HepG2 (cell line): ENCODE measurements at regions not wholly inside any gene's neighbourhood (a gene's known extent, or its start where the extent isn't known, plus 50 kb on each side); places are given as distances from the start of the nearest gene placed in this dataset.

Experiments used
- ATAC-seq: fragments of 200-7000 bp; cut with Tn5 transposase; 3 replicates; pipeline ENCODE4 v1.9.1; 2020; ENCODE audit warnings: mild to moderate bottlenecking, moderate library complexity
- BruUV-seq: library from RNA; stranded (reverse); fragments of 400-500 nt; replicated peaks from 2 replicates; lab custom pipeline; 2021; lab: Mats Ljungman, UMichigan
- CTCF ChIA-PET: fragments of 300-600 bp; formaldehyde crosslinking; extraction: SDS; loops from one replicate; lab custom pipeline; 2021; ENCODE audit warnings: low total read pairs, inconsistent platforms, low intra/inter-chr PET ratio; lab: Yijun Ruan, JAX
- POLR2A ChIA-PET: fragments of 350-600 bp; sonication (Branson Sonifier 250); formaldehyde crosslinking; loops from one replicate; lab custom pipeline; 2020; ENCODE audit warnings: antibody characterized with exemption, inconsistent platforms; lab: Yijun Ruan, JAX
- DNase-seq: peaks from one replicate; pipeline ENCODE4 v3.0.0-alpha.2; 2015; ENCODE audit warnings: low spot score
- FAIRE-seq: peaks from 3 replicates; lab custom pipeline; 2011; peaks lifted over from hg19 to GRCh38; lab: Jason Lieb, UNC
- H2AFZ ChIP-seq: one replicate; pipeline ENCODE4 v1.6.1; 2011; ENCODE audit warnings: low read length, inconsistent platforms
- H3K27ac ChIP-seq: fragments of 300-600 bp; 3 replicates; pipeline ENCODE4 v1.8.0; 2011; ENCODE audit warnings: mixed run types, mild to moderate bottlenecking, mixed read lengths, low read length, inconsistent platforms; ENCODE audit not compliant: insufficient read depth; ENCODE audit errors: extremely low read length
- H3K27me3 ChIP-seq, 2 experiments: fragments of 200-600 bp in 1 of 2; 2 replicates in 1 of 2; 3 replicates in 1 of 2; pipeline versions ENCODE4 v1.6.0 to v1.8.0; 2011; ENCODE audit warnings: low read length in 2 of 2, mild to moderate bottlenecking in 2 of 2, moderate library complexity in 2 of 2, inconsistent platforms in 1 of 2; ENCODE audit not compliant: insufficient read depth in 2 of 2, control insufficient read depth in 1 of 2
- H3K36me3 ChIP-seq, 2 experiments: fragments of 200-600 bp in 1 of 2; replicated peaks in 1 of 2; 2 replicates in 1 of 2; 3 replicates in 1 of 2; pipeline versions ENCODE4 v1.5.1 to v1.8.0; 2011; ENCODE audit warnings: low read length in 2 of 2, inconsistent platforms in 1 of 2; ENCODE audit not compliant: insufficient read depth in 2 of 2, control insufficient read depth in 1 of 2
- H3K4me1 ChIP-seq: 2 replicates; pipeline ENCODE4 v1.5.1; 2012; ENCODE audit warnings: low read length, inconsistent platforms; ENCODE audit not compliant: insufficient read depth
- H3K4me2 ChIP-seq: 2 replicates; pipeline ENCODE4 v1.6.0; 2011; ENCODE audit warnings: low read depth, low read length, inconsistent platforms
- H3K4me3 ChIP-seq, 3 experiments: fragments of 200-600 bp in 1 of 3; sonication (generic), shearing (Covaris generic) in 1 of 3; replicated peaks in 1 of 3; 2 replicates each; pipeline ENCODE4 v1.5.1; 2011 to 2016; ENCODE audit warnings: low read length in 3 of 3, inconsistent platforms in 2 of 3, low read depth in 2 of 3, mild to moderate bottlenecking in 2 of 3, control low read depth in 1 of 3, mixed read lengths in 1 of 3; ENCODE audit not compliant: insufficient read depth in 1 of 3
- H3K79me2 ChIP-seq: one replicate; pipeline ENCODE4 v1.6.1; 2011; ENCODE audit warnings: low read length, inconsistent platforms; ENCODE audit not compliant: insufficient read depth
- H3K9ac ChIP-seq: 2 replicates; pipeline ENCODE4 v1.6.0; 2011; ENCODE audit warnings: mild to moderate bottlenecking, low read depth, low read length, inconsistent platforms; ENCODE audit not compliant: insufficient read depth
- H3K9me3 ChIP-seq: 2 replicates; pipeline ENCODE4 v1.5.1; 2012; ENCODE audit warnings: mild to moderate bottlenecking, low read length
- H4K20me1 ChIP-seq: 2 replicates; pipeline ENCODE4 v1.6.0; 2011; ENCODE audit warnings: inconsistent platforms, mild to moderate bottlenecking, low read length, moderate library complexity; ENCODE audit not compliant: insufficient read depth
- MAFF ChIP-seq: IDR thresholded peaks from 2 replicates; pipeline ENCODE4 v1.6.1; 2011; ENCODE audit warnings: low read depth, low read length, improper control_type of control experiment
- MAFK ChIP-seq, 2 experiments: IDR thresholded peaks in 1 of 2; conservative IDR thresholded peaks in 1 of 2; 2 replicates each; pipeline ENCODE4 v1.6.1; 2011; ENCODE audit warnings: improper control_type of control experiment in 2 of 2, low read length in 2 of 2
- MAZ ChIP-seq, 2 experiments: sonication (generic) in 1 of 2; formaldehyde crosslinking in 1 of 2; IDR thresholded peaks; 2 replicates each; pipeline versions ENCODE4 v1.5.0 to v1.6.1; 2012 to 2020; ENCODE audit warnings: low read depth in 2 of 2, mild to moderate bottlenecking in 2 of 2, borderline replicate concordance in 1 of 2, improper control_type of control experiment in 1 of 2, low read length in 1 of 2, missing genetic modification reagents in 1 of 2, moderate library complexity in 1 of 2
- SYNCRIP ChIP-seq: fragments of 200-400 bp; formaldehyde crosslinking; IDR thresholded peaks from 2 replicates; pipeline ENCODE4 v1.6.1; 2018; ENCODE audit warnings: mild to moderate bottlenecking, low read depth, low read length; ENCODE audit not compliant: insufficient read depth
- ZNF318 ChIP-seq: sonication (generic); formaldehyde crosslinking; IDR thresholded peaks from 2 replicates; pipeline ENCODE4 v1.4.0; 2020; ENCODE audit warnings: mild to moderate bottlenecking, missing genetic modification reagents
- ZNF549 ChIP-seq: sonication (generic); formaldehyde crosslinking; IDR thresholded peaks from 2 replicates; pipeline ENCODE4 v1.5.0; 2020; ENCODE audit warnings: missing genetic modification reagents
- ZNF614 ChIP-seq: IDR thresholded peaks from 2 replicates; pipeline ENCODE4 v1.6.1; 2018; ENCODE audit warnings: missing biosample characterization, missing genetic modification reagents, inconsistent platforms, borderline replicate concordance
- ZNF616 ChIP-seq: sonication (generic); formaldehyde crosslinking; IDR thresholded peaks from 2 replicates; pipeline ENCODE4 v1.5.0; 2020; ENCODE audit warnings: low read depth, mild to moderate bottlenecking, missing genetic modification reagents
- WGBS: methylation state at CpG from one replicate; pipeline ENCODE4 v1.1.6; 2017; ENCODE audit warnings: low lambda C conversion rate; 5-methylcytosine and 5-hydroxymethylcytosine counted together
- in situ Hi-C: cut with HindIII; loops from 2 replicates; pipeline ENCODE4 v1.10.0; 2017; ENCODE audit warnings: low pct_unique_long_range_greater_than_20kb; ENCODE audit not compliant: extremely low pct_ligation_motif_present
- intact Hi-C: fragments of 100-400 bp; cut with micrococcal nuclease; formaldehyde crosslinking; loops from one replicate; pipeline ENCODE4 v1.10.0; 2022; ENCODE audit not compliant: unreplicated experiment

GRCh38 chr12:115297445-115297844 lies 613.5 kb upstream of the TBX3 start (continued):
- no peak for TF ChIP-seq ZNF614 (CRISPR knock-in tag)
- TF ChIP-seq ZNF549 = no peak
- TF ChIP-seq SYNCRIP = no peak

GRCh38 chr12:115296613-115297198 lies 612.7 kb upstream of the TBX3 start:
- Histone ChIP-seq H3K9ac (no peak overlapping the region), H3K36me3 (no peaks in the 10 kb centered on the region), H3K4me3 (no peak overlapping the region), H2AFZ (no peak overlapping the region), H3K79me2 (no peaks in the 10 kb centered on the region), H3K9me3 (no peaks in the 10 kb centered on the region), H4K20me1 (no peaks in the 10 kb centered on the region), H3K4me1 (peaks cover 9% of the 10 kb centered on the region; the same call in 1 of the 2 replicates), H3K27ac (no peak overlapping the region), H3K27me3 (peaks cover 0 to 8% of the 10 kb centered on the region in 2 experiments; a peak in 2 of 5 replicates), H3K4me2 (no peak overlapping the region)
- FAIRE-seq (no peak), ATAC-seq (no peak), DNase-seq (no peak)
- no TSS peak for BruUV-seq
- intact Hi-C loops = no loop called here
- in situ Hi-C loops = no loop called here
- WGBS = 37% methylated on average over 4 of the region's 5 CpGs
- CTCF ChIA-PET = no interaction called here
- TF ChIP-seq MAZ (IDR thresholded peaks at IDR 0.05; ENCODE audit: borderline replicate concordance, low read depth, low read length) (no peak), MAZ (CRISPR knock-in tag; IDR thresholded peaks at IDR 0.05; ENCODE audit: low read depth) (no peak), MAFK (conservative IDR thresholded peaks at IDR 0.05 in 1 of 2, IDR thresholded peaks at IDR 0.05 in 1 of 2; ENCODE audit: low read length in 2 of 2) (peak; percentile 18 to 33; a peak in 1 of 4 replicates)
- POLR2A ChIA-PET = no interaction called here

- peaks cover 0 to 8% of the 10 kb centered on the region in 2 experiments; a peak in 1 of 5 replicates for H3K27me3 ChIP-seq
- H3K9ac ChIP-seq = no peak overlapping the region
- FAIRE-seq = no peak
- no peak overlapping the region for H2AFZ ChIP-seq
- DNase-seq = no peak
- 32% methylated on average over 3 of the region's 3 CpGs for WGBS
- no peak overlapping the region for H3K4me3 ChIP-seq
- H3K4me1 ChIP-seq = peaks cover 9% of the 10 kb centered on the region; the same call in 1 of the 2 replicates
- intact Hi-C loops (no loop called here), in situ Hi-C loops (no loop called here)
- H3K27ac ChIP-seq = no peak overlapping the region
- ATAC-seq = no peak
- no peaks in the 10 kb centered on the region for H3K9me3 ChIP-seq
- no peak overlapping the region for H3K4me2 ChIP-seq
- POLR2A ChIA-PET = no interaction called here
- CTCF ChIA-PET = no interaction called here
- no peaks in the 10 kb centered on the region for H3K79me2 ChIP-seq
- no peaks in the 10 kb centered on the region for H4K20me1 ChIP-seq
- no peaks in the 10 kb centered on the region for H3K36me3 ChIP-seq
- BruUV-seq = no TSS peak
- TF ChIP-seq ZNF616 (CRISPR knock-in tag) (no peak), MAFF (peak; percentile 96), ZNF318 (no peak)
Observed at GRCh38 chr12:115295886-115296285, 611.9 kb upstream of the TBX3 start.
